ENCODE measurements at regions not wholly inside any gene's neighbourhood (a gene's known extent, or its start where the extent isn't known, plus 50 kb on each side); places are given as distances from the start of the nearest gene placed in this dataset.
"Not testable (repeated sequence)": the region's sequence is repeated elsewhere in the genome, so short reads cannot be mapped to it uniquely, and the experiment has no call there.

DNA sequence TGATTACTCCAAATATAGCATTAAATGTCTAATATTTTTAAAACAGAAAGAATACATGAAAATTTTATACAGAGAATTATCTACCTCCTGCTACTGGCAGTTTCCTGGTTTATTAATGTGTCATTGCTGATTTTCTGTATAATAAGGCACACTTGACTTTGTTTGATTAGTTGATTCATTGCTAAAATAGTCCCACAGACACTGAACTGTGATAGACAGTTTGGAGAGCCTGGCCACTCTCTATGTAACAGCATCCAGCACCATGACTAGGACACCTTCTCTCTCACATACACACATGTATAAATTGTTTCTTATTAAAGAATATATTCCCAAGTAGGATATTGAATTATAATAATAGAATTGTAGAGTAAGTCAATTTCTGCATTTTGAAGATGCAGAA is 368.5 kb upstream of the SNX7 start:
- DNase-seq (ENCODE audit: low read depth, low spot score): no peak

DNA sequence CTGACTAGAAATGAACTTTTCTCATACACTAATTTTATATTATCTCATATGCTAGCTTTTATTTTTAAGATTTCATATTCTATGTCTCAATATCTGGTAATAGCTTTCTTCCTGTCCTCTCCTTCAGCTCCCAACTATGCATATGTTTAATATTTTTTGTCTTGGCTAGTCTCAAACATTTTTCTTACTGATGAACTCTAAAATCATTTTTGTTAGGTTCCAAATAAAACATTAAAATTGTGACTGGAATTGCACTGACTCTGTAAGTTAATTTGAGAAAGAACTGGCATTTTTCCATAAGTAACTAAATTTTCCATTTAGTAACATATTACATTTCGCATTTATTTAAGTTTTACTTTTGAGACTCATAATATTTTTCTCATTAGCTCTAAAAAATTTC is 368.5 kb upstream of the DPYD start:
- DNase-seq (ENCODE audit: low read depth, low spot score): no peak

DNA sequence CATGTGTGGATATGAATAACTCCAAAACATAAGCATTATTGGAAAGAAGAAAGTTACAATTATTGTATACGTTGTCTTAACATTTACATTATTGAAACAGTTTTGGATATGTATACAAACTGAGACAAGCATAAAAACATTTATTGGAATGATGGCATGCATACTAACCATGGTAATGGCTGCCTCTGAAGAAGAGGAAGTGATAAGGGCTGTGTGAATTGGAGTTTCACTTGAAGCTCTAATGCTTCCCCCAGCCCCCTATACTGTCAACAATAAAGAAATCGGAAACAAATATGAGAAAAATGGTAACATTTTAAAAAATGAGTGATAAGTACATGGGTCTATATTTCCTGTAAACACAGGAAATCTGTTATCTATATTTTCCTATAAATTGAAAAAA is 367.7 kb upstream of the DPYD start:
- DNase-seq (ENCODE audit: low read depth, low spot score): no peak

DNA sequence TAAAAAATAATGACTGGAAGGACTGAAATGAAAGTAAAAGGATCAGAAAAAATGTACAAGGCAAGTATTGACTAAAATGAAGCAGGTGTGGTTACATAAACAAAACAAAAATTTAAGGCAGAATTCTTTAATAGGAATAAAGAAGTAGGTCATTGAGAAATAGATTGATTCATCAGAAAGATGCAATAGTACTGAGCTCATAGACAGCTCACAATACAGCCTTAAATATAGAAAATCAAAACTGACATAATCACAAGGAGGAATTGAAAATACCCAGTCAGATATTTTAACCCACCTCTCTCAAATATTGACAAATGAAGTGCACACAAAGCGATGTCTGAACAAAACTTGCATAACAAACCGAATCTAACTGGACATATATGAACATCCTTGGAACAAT is 366.8 kb upstream of the DPYD start:
- DNase-seq (ENCODE audit: low read depth, low spot score): no peak

DNA sequence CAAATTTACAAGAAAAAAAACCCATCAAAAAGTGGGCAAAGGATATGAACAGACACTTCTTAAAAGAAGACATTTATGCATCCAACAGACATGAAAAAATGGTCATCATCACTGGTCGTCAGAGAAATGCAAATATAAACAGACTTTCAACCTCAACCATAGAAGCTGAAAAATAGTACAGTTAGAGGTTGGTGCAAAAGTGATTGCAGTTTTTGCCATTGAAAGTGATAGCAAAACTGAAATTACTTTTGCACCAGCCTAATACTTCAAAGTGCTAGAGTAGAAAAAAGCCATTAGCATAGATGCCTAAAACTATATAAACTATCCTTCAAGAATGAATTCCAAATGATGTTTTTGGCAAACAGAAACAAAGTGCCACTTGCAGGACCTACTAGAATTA is 365.8 kb upstream of the DPYD start:
- no peak for DNase-seq (ENCODE audit: low read depth, low spot score)

DNA sequence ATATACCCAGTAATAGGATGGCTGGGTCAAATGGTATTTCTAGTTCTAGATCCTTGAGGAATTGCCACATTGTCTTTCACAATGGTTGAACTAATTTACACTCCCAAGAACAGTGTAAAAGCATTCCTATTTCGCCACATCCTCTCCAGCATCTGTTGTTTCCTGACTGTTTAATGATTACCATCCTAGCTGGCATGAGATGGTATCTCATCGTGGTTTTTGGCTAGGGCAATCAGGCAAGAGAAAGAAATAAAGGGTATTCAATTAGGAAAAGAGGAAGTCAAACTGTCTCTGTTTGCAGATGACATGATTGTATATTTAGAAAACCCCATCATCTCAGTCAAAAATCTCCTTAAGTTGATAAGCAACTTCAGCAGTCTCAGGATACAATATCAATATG is 364.5 kb upstream of the DPYD start:
- DNase-seq (ENCODE audit: low read depth, low spot score): not testable (repeated sequence)

DNA sequence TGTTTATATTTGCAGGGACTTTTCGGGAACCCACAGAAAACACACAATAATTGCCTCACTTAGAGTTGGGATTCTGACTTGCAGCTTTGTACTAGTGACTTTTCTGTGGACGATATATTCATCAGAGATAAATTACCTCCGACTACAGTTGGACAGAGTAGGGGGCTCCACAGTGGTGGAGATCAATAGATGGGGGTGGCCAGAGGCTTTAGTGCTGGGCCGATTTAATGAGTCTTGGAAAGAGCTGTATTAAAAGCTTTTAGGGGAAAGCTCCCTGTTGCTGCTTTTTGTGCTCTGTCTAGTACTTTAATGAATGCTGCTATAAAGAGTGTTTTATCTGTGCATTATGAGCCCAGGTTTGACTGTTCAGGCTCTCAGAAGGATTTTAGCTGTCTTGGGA is 359.2 kb upstream of the DPYD start:
- no peak for DNase-seq (ENCODE audit: low read depth, low spot score)

DNA sequence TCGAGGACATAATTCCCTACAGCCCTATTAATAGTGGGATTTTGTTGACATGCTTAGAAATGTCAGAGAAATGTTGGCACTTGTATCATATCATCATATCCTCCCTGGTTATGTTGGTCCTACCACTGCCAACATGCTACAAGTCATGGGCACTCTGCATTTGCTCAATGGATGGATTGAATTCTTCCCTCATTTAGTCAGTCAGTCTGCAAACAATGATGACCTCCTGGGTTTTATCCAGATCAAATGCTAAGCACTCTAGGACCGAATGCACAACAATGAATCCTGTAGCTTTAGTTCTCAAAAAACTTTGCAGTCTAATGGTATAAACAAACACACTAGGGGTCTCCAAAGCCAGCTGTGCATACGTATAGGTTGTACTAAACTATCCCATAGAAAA is 357.2 kb upstream of the DPYD start:
- no peak for DNase-seq (ENCODE audit: low read depth, low spot score)

DNA sequence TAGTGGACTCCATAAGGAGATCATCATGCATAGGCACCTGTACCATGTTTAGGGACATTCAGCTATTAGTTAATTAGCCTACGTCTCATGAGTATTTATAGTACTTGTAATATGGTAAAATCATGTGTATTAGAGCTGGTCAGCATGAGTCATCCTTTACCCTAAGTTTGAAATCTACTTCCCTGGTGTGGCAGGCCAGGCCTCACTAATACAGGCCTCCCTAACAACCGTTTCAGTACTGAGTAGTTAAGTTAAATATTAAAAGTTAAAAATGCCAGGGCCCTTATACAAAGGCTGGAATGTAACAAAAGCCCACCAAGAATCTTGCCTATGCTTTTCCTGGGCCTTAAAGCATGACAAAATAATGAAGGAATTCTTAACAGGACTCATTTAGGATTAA is 356.3 kb upstream of the DPYD start:
- no peak for DNase-seq (ENCODE audit: low read depth, low spot score)

DNA sequence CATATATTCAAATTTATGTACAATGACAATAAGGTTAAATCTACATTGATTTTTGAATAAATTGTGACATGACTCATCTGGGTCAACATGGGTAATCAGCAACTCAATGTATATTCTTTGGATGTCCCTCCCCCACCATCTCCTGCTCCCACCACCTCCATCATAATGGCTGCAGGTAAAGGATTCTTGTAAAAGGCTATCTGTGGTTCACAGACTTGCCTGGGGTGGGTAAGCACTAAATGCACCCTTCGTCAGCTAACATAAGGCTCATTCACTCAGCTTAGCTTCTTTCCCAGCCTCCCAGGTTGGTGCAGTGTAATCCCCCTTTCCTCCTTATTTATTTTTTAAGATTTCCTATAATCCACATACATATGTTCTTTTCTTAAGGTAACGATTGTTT is 355.7 kb upstream of the DPYD start:
- DNase-seq (ENCODE audit: low read depth, low spot score): no peak

DNA sequence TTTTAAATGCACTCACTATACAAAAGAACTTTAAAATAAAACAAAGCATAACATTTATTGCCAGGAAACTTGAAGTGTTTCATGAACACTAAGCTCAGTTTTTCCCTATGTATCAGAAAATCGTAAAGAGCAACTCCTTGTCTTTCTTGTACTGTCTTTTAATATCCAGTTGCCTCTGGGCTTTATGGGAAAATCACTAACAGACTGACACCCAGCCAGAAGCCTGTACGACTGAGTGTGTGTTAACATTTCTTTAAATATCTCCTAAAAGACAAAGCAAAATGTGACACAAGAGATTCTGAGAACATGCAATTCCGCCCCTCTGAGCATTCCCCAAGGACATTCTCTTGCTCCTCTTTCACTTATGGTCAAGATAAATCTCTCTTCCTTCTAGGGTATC is 347.5 kb upstream of the DPYD start:
- no peak for DNase-seq (ENCODE audit: low read depth, low spot score)

DNA sequence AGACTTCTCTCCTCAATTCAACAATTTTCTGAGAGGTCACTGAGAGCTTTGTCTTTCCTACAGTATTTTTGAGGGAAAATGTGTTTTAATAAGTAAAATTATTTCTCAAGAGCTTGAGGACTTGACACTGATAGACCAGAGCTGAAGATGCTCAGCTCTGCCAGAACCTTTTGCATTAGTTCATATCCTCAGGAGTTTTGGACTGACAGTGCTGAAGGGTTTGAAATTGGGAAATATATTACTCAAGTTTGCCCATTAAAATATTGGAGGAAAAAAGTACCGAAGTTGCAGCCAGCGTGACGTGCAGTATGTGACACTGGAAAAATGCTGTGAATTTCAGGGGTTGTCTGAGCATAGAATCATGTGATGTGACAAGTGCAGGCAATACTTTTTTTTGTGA is 346.6 kb upstream of the DPYD start:
- DNase-seq (ENCODE audit: low read depth, low spot score): no peak

DNA sequence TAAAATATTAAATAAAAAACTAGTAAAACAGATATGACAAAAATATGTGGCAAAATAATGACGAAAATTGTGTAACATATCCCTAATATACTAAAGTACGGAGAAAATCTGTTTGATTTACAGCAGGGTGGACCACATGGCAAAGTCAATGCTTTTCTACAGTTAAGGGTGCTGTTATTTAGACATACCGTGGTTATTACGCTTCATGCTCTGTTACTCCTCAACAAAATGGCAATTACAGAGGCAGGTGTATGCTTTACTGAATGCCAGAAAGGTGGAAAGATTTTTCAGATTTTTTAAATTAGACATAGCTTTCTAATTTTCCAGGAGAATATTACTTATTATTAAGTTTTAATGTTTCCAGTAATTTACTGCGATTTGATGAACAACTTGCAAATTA is 343.9 kb upstream of the DPYD start:
- no peak for DNase-seq (ENCODE audit: low read depth, low spot score)

DNA sequence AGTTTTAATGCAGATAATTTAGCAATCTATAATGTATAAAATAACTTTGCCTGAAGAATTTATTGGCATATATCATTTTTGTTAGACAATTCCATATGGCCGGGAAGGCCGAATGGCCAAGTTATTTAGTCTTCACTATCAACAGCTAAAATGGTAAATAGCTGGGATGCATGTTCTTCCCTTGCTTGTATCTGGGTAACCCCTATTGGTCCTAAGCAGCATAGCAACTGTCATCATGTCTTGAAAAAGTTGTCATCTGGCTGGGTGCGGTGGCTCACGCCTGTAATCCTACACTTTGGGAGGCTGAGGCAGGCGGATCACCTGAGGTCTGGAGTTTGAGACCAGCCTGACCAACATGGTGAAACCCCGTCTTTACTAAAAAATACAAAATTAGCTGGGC is 340.0 kb upstream of the DPYD start:
- no peak for DNase-seq (ENCODE audit: low read depth, low spot score)

DNA sequence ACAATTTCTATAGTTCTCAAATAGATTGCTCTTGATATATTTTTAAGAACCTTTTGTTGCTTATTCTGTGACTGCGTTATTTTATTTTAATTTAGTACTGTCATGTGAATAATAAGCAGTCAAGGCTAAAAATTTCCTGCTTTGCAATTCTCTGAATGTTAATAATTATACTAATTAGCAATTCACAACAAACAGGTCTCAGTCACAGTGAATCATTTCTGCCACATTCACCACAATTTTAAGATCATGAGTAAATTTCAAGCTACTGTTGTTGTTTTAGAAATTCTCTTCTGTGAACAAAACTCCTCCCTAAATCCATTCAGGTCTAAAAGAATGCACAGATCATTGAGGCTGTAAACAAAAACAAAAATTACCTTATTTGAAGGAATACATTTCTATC is 339.6 kb upstream of the DPYD start:
- no peak for DNase-seq (ENCODE audit: low read depth, low spot score)

DNA sequence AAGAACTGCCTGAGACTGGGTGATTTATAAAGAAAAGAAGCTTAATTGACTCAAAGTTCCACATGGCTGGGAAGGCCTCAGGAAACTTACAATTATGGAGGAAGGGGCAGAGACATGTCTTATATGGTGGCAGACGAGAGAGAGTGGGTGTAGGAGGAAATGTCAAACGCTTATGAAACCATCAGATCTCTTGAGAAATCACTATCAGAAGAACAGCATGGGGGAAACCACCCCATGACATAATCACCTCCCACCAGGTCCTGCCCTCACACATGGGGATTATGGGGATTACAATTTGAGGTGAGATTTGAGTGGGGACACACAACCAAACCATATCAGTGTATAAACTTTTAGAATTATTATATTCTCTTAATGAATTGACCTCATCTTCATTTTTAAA is 335.9 kb upstream of the DPYD start:
- DNase-seq (ENCODE audit: low read depth, low spot score): no peak

DNA sequence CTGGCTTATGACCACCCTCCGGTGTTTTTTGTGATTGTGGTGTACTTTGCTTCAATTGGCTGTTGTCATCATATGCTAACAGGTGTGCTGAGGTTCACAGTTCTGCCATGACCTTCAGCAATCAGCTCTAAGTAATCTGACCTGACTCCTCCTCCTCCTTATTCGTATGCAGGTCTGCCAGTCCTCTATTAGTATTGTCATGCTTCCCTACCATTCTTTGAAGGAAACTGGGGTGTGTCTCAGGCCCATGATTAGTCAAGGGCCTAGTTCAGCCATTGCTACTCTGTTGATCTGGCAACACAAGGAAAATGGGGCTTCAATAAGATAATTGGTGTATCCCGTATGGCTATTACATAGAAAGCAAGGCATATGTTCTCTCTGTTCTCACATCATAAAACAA is 332.3 kb upstream of the DPYD start:
- DNase-seq (ENCODE audit: low read depth, low spot score): no peak

DNA sequence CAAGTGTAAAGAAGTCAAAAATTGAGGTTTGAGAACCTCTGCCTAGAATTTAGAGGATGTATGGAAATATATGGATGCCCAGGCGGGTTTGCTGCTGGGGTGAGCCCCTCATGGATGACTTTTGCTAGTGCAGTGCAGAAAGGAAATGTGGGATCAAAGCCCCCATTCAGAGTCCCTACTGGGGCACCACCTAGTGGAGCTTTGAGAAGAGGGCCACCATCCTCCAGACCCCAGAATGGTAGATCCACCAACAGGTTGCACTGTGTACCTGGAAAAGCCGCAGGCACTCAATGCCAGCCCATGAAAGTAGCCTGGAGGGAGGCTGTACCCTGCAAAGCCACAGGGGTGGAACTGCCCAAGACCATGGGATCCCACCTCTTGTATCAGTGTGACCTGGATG is 330.7 kb upstream of the DPYD start:
- DNase-seq (ENCODE audit: low read depth, low spot score): no peak

DNA sequence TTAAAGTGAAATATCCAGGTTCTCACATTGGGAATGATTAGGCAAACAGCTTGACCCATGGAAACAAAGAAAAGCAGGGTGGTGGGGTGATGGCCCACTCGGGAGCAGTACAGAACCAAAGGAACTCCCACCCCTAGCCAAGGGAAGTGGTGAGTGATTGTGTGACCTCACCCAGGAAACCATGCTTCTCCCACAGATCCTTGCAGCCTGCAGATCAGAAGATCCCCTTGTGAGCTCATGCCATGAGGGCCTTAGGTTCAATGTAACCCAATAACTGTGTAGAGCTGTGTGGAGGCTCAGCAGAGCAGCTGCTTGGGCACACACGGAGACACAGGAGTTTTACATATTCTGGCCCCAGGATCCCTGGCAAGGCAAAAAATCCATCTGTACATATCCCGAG is 311.8 kb upstream of the DPYD start:
- DNase-seq (ENCODE audit: low read depth, low spot score): no peak

DNA sequence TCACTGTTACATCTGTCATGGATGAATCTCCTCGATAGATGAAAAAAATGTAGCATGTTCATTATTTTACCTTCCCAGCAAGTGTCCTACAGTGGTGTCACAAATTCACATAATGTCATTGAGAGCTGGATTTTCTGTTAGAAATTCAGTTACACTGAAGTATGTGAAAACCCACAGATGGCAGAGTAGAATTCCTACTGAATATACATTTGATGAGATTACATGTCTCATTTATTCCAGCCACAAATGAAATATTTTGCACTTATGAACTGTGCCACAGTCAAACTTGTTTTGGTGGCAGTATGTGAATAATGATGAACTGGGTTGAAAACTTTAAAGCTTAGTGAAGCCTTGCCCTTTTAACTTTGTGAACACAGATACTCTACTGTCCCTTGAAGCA is 301.9 kb upstream of the DPYD start:
- DNase-seq (ENCODE audit: low read depth, low spot score): no peak

DNA sequence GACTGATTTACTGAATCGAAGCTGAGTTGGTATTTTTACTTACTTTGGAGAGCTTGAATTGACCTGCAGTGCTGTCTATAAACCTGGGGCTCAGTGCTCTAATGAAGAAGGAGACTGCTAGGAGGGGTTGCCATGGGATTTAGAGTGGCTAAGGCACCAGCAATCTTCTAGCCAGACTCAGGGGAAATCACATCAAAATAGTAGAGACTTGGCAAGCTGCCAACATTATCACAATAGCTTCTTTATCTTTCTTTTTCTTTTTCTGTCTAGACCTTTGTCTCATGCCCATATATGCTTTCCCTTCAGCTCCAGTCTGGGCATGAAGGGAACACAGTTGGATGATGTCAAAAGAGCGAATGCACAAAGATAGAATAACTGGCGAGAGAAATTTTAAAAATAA is 301.1 kb upstream of the DPYD start:
- no peak for DNase-seq (ENCODE audit: low read depth, low spot score)

DNA sequence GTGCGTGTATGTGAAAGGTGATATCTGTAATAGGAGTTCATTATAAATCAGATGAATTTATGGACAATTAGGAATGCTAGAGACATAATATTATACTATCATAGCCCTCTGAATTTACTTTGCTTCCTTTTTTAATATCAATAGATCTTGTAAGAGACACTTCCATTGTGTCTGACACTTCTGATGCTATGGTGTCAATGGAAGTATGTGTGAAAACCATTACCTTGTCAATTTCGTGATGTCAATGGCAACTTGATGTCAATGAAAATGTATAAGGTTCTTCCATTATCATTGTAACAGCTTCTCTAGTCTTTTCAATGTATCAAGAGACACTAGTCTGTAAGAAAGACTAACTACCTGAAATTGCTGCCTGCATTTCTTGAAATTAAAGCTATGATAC is 296.8 kb upstream of the DPYD start:
- DNase-seq (ENCODE audit: low read depth, low spot score): no peak

DNA sequence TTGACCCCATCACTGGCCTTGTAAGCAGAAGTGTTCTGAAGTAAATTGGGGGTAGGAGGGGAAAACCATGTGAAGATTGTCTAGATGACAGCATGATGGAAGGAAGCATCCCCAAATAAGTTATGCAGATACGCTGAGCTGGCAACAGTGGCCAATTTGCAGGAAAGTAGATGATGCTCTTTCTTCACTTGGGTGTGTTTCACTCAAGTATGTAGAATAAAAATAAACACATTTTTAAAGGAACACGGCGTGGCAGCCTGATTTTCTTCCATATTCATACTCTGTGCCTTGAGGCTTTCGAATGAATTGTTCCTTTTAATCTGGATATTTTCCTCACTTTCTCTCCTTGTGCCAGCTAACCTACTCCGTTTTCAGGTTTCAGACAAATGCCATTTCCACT is 295.5 kb upstream of the DPYD start:
- DNase-seq (ENCODE audit: low read depth, low spot score): no peak

DNA sequence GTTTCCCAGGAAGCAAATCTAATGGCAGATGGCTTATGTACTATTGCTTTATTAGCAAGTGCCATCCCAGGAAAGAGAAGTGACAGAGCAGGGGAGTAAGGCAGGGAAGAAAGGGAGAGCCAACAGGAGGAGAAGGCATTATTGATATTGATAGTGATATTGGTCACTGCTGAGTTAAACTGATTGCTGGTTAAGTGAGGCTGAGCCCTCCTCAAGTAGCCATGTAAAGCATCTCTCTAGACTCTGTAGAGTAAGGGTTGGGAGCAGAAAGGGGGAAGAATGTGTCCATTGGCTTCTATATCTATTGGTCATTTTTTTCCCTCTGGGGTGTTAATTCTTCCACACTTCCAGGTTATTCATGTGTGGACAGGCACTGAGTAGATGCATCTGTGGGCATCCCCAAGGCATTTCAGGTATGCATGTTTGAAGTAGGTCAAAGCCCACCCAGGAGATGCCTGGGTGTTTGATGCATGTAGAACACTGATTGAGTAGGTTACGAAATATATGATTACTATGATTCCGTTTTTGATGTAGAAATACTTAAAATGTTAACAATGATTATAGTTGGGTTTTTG is 290.5 kb upstream of the DPYD start:
- no peak for DNase-seq (ENCODE audit: low read depth, low spot score)

DNA sequence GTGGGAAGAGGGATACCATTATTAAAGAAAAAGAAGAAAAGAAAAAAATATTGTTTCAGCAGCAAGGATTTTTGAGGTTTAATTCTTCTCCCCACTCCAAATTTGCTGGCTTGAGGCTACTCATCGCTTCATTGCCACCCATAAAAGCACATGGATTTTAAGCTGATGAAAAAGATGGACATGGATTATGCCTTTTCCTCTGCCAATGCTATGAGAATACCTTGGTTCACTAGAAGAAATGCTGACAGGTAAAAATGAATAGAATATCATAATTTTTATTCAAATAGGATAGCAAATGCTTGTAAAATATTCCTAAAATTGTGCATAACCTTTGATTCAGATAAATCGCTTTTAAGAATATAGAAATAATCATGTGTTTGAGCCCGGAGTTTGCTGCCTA is 289.7 kb upstream of the DPYD start:
- no peak for DNase-seq (ENCODE audit: low read depth, low spot score)

All from brain pericyte (primary cell).